ENCODE measurements at regions not wholly inside any gene's neighbourhood (a gene's known extent, or its start where the extent isn't known, plus 50 kb on each side); places are given as distances from the start of the nearest gene placed in this dataset.

- H3K36me3 Mint-ChIP-seq (ENCODE audit: low read depth): no peaks in the 10 kb centered on the region
- no peak for TF ChIP-seq ZNF114 (CRISPR knock-in tag; IDR thresholded peaks at IDR 0.05)
- no peaks in the 10 kb centered on the region for H3K36me3 ChIP-seq (ENCODE audit: insufficient read depth)
Measured at GRCh38 chr6:127404133-127404532, 55.1 kb downstream of the KIAA0408 start.

DNA sequence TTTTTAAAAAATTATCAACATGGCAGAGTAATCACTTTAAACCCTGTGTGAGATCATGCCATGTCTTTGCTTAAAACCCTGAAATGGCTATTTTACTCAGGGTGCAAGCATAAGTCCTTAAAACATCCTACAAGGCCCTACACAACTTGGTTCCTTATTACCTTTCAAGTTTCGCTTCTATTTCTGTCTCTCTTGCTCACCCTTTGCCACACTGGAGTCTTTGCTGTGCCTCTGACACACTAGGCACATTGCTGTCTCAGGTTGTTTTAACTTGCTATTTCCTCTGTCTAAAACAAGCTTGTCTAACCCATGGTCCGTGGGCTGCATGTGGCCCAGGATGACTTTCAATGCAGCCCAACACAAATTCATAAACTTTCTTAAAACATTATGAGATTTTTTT is 55.6 kb downstream of the KIAA0408 start:
- H3F3A ChIP-seq (replicated peaks; ENCODE audit: low read depth): no peaks in the 10 kb centered on the region
- Mint-ChIP-seq H3K4me3 (no peak overlapping the region), H3K36me3 (ENCODE audit: low read depth) (no peaks in the 10 kb centered on the region), H3K27ac (no peak overlapping the region), H3K4me1 (no peaks in the 10 kb centered on the region), H3K27me3 (ENCODE audit: insufficient read depth, low read depth, poor library complexity) (no peaks in the 10 kb centered on the region), H3K9me3 (peaks cover 4% of the 10 kb centered on the region; the same call in 1 of the 3 replicates)
- no peaks in the 10 kb centered on the region for H3K4me1 ChIP-seq (ENCODE audit: insufficient read depth)
- no peak overlapping the region for H3K27ac ChIP-seq (ENCODE audit: low read depth)
- H3K79me2 ChIP-seq (replicated peaks; ENCODE audit: insufficient read depth): no peaks in the 10 kb centered on the region
- H4K20me1 ChIP-seq (replicated peaks; ENCODE audit: insufficient read depth): no peaks in the 10 kb centered on the region
- no peak overlapping the region for H3K4me2 ChIP-seq
- no peaks in the 10 kb centered on the region for H3K36me3 ChIP-seq (ENCODE audit: insufficient read depth)
- no peaks in the 10 kb centered on the region for H3K27me3 ChIP-seq (ENCODE audit: insufficient read depth)
- 0 out of 2 replicates have a peak overlapping the region, but pooled peaks have one; percentile 23 for H2AFZ ChIP-seq
- no peak overlapping the region for H3K4me3 ChIP-seq
- no peak for DNase-seq (ENCODE audit: low spot score)
- no peaks in the 10 kb centered on the region for H3K9me2 ChIP-seq (ENCODE audit: insufficient read depth)
- ATAC-seq: no peak
- TF ChIP-seq EZH2phosphoT487 (IDR thresholded peaks at IDR 0.05; ENCODE audit: unreplicated experiment) (no peak), ETS1 (IDR thresholded peaks at IDR 0.05) (no peak), CREB1 (CRISPR knock-in tag; IDR thresholded peaks at IDR 0.05; ENCODE audit: low read depth) (no peak), ZNF331 (CRISPR knock-in tag; IDR thresholded peaks at IDR 0.05; ENCODE audit: low read depth) (no peak), ZNF114 (CRISPR knock-in tag; IDR thresholded peaks at IDR 0.05) (no peak), CTCF (conservative IDR thresholded peaks at IDR 0.05; ENCODE audit: low read depth in 2 of 2) (no peak), JUNB (IDR thresholded peaks at IDR 0.05; ENCODE audit: unreplicated experiment) (no peak), POLR2AphosphoS5 (IDR thresholded peaks at IDR 0.05; ENCODE audit: low read depth) (no peak), NANOG (IDR thresholded peaks at IDR 0.05; ENCODE audit: borderline replicate concordance) (no peak), STAT1 (IDR thresholded peaks at IDR 0.05; ENCODE audit: unreplicated experiment) (no peak)
- TF ChIP-seq, protein P1, sequence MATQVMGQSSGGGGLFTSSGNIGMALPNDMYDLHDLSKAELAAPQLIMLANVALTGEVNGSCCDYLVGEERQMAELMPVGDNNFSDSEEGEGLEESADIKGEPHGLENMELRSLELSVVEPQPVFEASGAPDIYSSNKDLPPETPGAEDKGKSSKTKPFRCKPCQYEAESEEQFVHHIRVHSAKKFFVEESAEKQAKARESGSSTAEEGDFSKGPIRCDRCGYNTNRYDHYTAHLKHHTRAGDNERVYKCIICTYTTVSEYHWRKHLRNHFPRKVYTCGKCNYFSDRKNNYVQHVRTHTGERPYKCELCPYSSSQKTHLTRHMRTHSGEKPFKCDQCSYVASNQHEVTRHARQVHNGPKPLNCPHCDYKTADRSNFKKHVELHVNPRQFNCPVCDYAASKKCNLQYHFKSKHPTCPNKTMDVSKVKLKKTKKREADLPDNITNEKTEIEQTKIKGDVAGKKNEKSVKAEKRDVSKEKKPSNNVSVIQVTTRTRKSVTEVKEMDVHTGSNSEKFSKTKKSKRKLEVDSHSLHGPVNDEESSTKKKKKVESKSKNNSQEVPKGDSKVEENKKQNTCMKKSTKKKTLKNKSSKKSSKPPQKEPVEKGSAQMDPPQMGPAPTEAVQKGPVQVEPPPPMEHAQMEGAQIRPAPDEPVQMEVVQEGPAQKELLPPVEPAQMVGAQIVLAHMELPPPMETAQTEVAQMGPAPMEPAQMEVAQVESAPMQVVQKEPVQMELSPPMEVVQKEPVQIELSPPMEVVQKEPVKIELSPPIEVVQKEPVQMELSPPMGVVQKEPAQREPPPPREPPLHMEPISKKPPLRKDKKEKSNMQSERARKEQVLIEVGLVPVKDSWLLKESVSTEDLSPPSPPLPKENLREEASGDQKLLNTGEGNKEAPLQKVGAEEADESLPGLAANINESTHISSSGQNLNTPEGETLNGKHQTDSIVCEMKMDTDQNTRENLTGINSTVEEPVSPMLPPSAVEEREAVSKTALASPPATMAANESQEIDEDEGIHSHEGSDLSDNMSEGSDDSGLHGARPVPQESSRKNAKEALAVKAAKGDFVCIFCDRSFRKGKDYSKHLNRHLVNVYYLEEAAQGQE (IDR thresholded peaks at IDR 0.05; ENCODE audit: unreplicated experiment): no peak

More at GRCh38 chr6:127404133-127404532, 55.1 kb downstream of the KIAA0408 start:
- Histone ChIP-seq H3K4me3 (no peak overlapping the region), H2AFZ (no peak overlapping the region), H3F3A (replicated peaks; ENCODE audit: low read depth) (no peaks in the 10 kb centered on the region), H3K27ac (ENCODE audit: low read depth) (no peak overlapping the region), H3K4me2 (no peak overlapping the region), H3K9me2 (ENCODE audit: insufficient read depth) (no peaks in the 10 kb centered on the region), H4K20me1 (replicated peaks; ENCODE audit: insufficient read depth) (no peaks in the 10 kb centered on the region), H3K4me1 (ENCODE audit: insufficient read depth) (no peaks in the 10 kb centered on the region), H3K27me3 (ENCODE audit: insufficient read depth) (no peaks in the 10 kb centered on the region), H3K79me2 (replicated peaks; ENCODE audit: insufficient read depth) (no peaks in the 10 kb centered on the region)
- Mint-ChIP-seq H3K4me1 (no peaks in the 10 kb centered on the region), H3K27me3 (ENCODE audit: insufficient read depth, low read depth, poor library complexity) (no peaks in the 10 kb centered on the region), H3K27ac (no peak overlapping the region), H3K9me3 (peaks cover 4% of the 10 kb centered on the region; the same call in 1 of the 3 replicates), H3K4me3 (no peak overlapping the region)
- ATAC-seq: no peak
- DNase-seq (ENCODE audit: low spot score): no peak
